Sigmoid colon (tissue), 3 donors: ENCODE measurements at regions not wholly inside any gene's neighbourhood (a gene's known extent, or its start where the extent isn't known, plus 50 kb on each side); places are given as distances from the start of the nearest gene placed in this dataset.

Experiments
- POLR2A ChIP-seq, 2 donors: fragments of 450-650 bp; IDR thresholded peaks; one replicate each; pipeline ENCODE4 v1.6.1; 2016; ENCODE audit warnings: antibody characterized with exemption in 2 of 2, mild to moderate bottlenecking in 2 of 2, moderate library complexity in 2 of 2
- TF ChIP-seq, protein P1 (sequence below), 4 experiments: fragments of 450-650 bp in 3 of 4; fragments of 200-600 bp in 1 of 4; IDR thresholded peaks; one replicate each; pipeline ENCODE4 v1.5.1; 2016 to 2019; ENCODE audit warnings: antibody characterized with exemption in 4 of 4, mild to moderate bottlenecking in 3 of 4, moderate library complexity in 2 of 4

DNA sequence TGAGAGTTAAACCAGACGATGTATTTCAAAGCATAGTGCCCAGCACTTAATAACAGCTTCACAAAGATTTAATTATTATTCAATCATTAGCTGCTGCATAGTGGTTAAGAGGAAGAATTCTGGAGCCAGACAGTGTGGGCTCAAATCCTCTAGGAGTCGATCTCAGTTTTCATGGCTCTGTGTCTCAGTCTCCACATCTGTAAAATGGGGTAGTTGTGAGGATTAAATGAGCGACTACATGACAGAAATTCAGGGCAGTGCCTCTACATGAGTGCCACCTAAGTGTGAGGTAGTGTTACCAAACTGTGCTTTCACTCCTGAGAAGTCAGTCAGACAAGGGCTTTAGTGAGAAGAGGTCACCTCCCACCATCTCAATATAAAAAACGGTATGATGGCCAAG, 81.7 kb upstream of the FGFR2 start:
- TF ChIP-seq POLR2A (IDR thresholded peaks at IDR 0.05), result no peak
- TF ChIP-seq, protein P1, sequence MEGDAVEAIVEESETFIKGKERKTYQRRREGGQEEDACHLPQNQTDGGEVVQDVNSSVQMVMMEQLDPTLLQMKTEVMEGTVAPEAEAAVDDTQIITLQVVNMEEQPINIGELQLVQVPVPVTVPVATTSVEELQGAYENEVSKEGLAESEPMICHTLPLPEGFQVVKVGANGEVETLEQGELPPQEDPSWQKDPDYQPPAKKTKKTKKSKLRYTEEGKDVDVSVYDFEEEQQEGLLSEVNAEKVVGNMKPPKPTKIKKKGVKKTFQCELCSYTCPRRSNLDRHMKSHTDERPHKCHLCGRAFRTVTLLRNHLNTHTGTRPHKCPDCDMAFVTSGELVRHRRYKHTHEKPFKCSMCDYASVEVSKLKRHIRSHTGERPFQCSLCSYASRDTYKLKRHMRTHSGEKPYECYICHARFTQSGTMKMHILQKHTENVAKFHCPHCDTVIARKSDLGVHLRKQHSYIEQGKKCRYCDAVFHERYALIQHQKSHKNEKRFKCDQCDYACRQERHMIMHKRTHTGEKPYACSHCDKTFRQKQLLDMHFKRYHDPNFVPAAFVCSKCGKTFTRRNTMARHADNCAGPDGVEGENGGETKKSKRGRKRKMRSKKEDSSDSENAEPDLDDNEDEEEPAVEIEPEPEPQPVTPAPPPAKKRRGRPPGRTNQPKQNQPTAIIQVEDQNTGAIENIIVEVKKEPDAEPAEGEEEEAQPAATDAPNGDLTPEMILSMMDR (IDR thresholded peaks at IDR 0.05), result no peak
